GM19463 (cell line): ENCODE measurements at regions not wholly inside any gene's neighbourhood (a gene's known extent, or its start where the extent isn't known, plus 50 kb on each side); places are given as distances from the start of the nearest gene placed in this dataset.
A peak's percentile ranks its signal among the peaks of the same experiment; 100 is the strongest.
"Not testable (repeated sequence)": the region's sequence is repeated elsewhere in the genome, so short reads cannot be mapped to it uniquely, and the experiment has no call there.

Experiments
- ATAC-seq: cut with Tn5 transposase; IDR thresholded peaks from one replicate; pipeline ENCODE4 v1.9.1; 2021; ENCODE audit warnings: mild to moderate bottlenecking, moderate library complexity; ENCODE audit not compliant: unreplicated experiment

GRCh38 chr5:19256036-19256435 is 732.0 kb downstream of the CDH18 start:
- no peak for ATAC-seq

DNA sequence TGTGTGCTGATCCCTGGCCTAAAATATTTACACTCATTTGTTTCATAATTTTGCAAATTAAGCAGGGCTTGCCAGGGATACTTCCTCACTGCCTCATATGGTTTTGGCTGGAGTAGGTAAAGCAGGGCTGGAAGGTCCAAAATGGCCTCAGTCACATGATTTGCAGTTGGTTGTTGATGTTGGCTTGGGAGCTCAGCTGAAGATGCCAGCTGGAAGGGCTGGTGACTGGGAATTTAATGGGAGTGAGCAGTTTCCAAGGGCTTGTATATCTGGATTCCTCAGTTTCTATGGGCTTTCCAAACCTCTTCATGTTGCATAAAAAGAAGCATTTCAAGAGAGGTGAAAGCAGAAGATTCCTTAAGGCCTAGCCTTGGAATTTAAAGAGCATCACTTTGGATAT is 729.3 kb downstream of the CDH18 start:
- ATAC-seq: no peak

DNA sequence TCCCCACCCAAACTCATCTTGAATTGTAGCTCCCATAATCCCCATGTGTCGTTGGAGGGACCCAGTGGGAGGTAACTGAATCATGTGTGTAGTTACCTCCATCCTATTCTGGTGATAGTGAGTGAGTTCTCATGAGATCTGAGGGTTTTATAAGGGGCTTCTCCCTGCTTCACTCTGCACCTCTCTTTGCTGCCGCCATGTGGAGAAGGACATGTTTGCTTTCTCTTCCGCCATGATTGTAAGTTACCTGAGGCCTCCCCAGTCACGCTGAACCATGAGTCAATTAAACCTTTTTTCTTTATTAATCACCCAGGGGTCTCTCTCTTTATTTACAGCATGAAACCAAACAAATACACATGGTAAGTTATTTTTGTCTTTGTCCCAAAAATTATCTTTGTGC is 726.1 kb downstream of the CDH18 start:
- no peak for ATAC-seq

DNA sequence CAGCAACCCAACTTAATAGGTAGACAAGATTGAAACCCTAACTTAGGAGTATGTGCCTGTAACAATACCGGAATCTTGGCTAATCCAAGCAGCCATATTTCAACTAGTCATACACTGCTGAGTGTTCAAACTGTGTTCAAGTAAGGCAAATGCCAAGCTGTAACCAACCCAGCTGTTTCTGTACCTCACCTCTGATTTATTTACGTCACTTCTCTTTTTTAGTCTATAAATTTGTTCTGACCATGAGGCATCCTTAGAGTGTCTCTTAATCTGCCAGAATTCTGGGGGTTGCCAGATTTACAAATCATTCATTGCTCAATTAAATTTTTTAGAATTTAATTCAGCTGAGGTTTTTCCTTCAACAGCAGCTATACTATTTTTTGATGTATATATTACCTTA is 723.2 kb downstream of the CDH18 start:
- no peak for ATAC-seq

DNA sequence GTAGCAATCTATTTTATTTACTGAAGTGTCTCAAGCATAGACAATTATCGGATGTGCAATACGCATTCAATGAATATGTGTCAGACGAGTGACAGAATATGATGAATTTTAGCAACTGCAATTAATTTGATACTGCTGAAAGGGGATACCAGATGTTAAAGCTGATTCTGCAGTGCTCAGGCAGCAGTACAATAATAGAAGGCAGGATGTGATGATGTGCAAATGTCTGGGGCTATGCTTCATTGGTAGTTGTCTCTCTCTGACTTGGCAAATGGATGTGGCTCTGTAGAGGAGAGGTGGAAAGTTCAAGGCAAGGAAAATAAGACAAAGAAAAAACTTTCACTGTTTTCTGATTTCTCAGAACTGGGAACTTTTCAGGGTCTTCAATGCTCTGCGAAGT is 721.2 kb downstream of the CDH18 start:
- no peak for ATAC-seq

- ATAC-seq: no peak
Measured at GRCh38 chr5:19270153-19270552, 717.8 kb downstream of the CDH18 start.

GRCh38 chr5:19274578-19274977 is 713.4 kb downstream of the CDH18 start:
- no peak for ATAC-seq

GRCh38 chr5:19285286-19285685 is 702.7 kb downstream of the CDH18 start:
- no peak for ATAC-seq

- ATAC-seq: not testable (repeated sequence)
Measured at GRCh38 chr5:19287548-19288277, 700.3 kb downstream of the CDH18 start.

DNA sequence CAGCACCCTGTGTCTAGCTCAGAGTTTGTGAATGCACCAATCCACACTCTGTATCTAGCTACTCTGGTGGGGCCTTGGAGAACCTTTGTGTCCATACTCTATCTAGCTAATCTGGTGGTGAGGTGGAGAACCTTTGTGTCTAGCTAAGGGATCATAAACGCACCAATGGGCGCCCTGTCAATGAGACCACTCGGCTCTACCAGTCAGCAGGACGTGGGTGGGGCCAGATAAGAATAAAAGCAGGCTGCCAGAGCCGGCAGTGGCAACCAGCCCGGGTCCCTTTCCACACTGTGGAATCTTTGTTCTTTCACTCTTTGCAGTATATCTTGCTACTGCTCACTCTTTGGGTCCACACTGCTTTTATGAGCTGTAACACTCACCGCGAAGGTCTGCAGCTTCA is 699.7 kb downstream of the CDH18 start:
- not testable (repeated sequence) for ATAC-seq

DNA sequence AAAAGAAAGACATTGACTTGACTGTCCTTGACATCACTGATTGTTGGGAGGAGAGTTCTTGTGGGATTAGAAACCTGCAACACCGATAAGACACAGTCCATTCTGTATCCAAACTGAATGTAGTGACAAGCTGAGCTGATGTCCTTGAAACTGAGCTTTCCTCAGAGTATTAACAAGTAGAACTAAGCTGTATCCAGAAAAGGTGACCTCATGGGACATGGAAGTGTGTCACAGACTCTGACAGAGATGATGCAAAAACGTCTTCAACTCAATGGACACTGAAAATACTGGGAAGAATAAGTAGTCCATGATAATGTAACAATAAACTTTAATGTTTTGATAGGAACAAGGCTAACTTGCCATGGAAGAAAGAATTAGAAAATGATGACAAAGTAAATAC is 690.1 kb downstream of the CDH18 start:
- no peak for ATAC-seq

GRCh38 chr5:19301271-19301670 is 686.7 kb downstream of the CDH18 start:
- no peak for ATAC-seq

- ATAC-seq: no peak
Measured at GRCh38 chr5:19314840-19315239, 673.2 kb downstream of the CDH18 start.

- ATAC-seq: no peak
Measured at GRCh38 chr5:19319252-19319651, 668.7 kb downstream of the CDH18 start.

- ATAC-seq: peak; percentile 67
Measured at GRCh38 chr5:19322716-19323485, 665.1 kb downstream of the CDH18 start.

- ATAC-seq: no peak
Measured at GRCh38 chr5:19334278-19334677, 653.7 kb downstream of the CDH18 start.

DNA sequence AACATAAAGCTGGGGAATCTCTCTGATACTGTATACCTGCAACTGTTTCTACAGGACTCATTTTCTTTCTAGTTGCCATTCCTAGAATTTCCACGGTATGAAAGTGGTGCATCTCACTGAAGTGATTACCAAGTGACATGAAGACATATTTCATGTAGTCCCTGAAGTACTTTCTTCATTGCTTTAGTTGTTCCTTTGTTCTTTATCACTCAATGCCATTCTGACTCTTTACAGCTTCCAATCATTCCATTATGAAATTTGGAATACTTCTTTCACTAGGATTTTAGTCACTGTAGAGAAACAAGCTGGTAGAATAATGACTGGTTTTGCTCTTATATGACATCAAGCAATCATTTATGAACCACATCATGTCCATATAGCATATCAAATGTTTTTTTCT is 645.1 kb downstream of the CDH18 start:
- no peak for ATAC-seq

GRCh38 chr5:19352120-19352519 is 635.9 kb downstream of the CDH18 start:
- ATAC-seq: no peak

GRCh38 chr5:19369048-19369447 is 619.0 kb downstream of the CDH18 start:
- no peak for ATAC-seq

DNA sequence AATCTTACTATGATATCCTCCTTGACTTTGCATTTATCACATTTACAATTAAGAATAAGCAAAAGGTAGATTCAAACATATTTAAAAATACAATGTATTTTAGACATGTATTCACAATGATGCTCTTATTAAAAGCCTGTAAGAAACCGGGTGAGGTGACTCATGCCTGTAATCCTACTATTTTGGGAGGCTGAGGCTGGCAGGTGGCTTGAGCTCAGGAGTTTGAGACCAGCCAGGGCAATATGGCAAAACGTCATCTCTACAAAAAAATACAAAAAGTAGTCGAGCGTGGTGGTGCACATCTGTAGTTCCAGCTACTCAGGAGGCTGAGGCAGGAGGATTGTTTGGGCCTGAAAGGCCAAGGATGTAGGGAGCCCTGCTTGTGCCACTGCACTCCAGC is 618.4 kb downstream of the CDH18 start:
- ATAC-seq: no peak

DNA sequence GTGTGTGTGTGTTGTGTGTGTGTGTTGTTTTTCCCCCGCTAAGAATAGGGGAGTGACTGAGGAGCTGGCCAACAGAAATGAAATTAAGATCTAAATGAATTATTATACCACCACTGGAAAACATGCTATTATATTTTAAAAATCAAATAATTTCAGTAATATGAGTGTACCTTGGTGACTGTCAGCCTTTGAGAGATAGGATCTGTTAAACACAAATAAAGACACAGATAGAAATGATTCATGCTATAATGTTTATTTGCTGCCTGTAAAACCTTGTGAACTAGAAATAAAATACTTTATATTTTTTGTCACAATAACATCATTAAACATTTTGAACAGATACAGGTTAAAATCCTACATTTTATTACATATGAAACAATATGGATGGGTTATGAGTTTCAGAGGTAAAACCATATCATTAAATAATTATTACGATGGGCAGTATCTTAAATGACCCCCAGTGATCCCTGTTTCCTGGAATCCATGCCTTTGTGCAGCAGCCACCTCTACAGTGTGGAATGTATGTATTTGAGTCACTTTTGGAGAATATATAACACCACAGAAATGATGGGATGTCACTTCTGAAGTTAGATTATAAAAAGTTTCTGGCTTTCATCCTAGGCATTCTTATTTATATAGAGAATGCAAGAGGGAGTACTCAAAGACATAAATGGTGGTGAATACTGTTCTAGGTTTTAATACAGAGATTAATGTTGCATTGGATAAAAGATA is 617.2 kb downstream of the CDH18 start:
- ATAC-seq: no peak

GRCh38 chr5:19388391-19388790 is 599.6 kb downstream of the CDH18 start:
- ATAC-seq: no peak
